C4-2B (cell line): ENCODE measurements at regions not wholly inside any gene's neighbourhood (a gene's known extent, or its start where the extent isn't known, plus 50 kb on each side); places are given as distances from the start of the nearest gene placed in this dataset.

ENCODE experiments used
- ZFX ChIP-seq: fragments of 450-650 bp; IDR thresholded peaks from 2 replicates; pipeline ENCODE4 v1.6.1; 2017
- TF ChIP-seq, protein P1 (sequence below): fragments of 450-650 bp; conservative IDR thresholded peaks from 2 replicates; pipeline ENCODE4 v1.5.1; 2017; ENCODE audit warnings: mild to moderate bottlenecking

DNA sequence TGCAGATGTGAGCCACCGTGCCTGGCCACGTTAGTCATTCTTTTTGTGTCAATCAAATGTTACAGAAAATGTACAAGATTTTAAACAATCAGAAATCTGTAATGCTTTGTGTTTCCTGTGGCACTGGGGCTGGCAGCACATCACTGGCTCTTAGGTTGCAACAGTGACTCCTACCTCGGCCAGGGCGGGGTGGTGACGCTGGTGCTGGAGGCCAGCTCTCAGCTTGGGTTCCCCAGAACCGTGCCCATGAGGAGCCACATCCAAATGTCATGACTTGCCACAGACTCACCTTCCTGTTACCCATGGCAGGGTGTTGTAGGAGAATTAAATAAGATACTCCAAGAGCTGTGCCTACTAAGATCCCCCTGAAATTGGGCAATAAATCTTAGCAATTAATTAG lies 161.7 kb downstream of the TEX29 start:
- TF ChIP-seq, protein P1, sequence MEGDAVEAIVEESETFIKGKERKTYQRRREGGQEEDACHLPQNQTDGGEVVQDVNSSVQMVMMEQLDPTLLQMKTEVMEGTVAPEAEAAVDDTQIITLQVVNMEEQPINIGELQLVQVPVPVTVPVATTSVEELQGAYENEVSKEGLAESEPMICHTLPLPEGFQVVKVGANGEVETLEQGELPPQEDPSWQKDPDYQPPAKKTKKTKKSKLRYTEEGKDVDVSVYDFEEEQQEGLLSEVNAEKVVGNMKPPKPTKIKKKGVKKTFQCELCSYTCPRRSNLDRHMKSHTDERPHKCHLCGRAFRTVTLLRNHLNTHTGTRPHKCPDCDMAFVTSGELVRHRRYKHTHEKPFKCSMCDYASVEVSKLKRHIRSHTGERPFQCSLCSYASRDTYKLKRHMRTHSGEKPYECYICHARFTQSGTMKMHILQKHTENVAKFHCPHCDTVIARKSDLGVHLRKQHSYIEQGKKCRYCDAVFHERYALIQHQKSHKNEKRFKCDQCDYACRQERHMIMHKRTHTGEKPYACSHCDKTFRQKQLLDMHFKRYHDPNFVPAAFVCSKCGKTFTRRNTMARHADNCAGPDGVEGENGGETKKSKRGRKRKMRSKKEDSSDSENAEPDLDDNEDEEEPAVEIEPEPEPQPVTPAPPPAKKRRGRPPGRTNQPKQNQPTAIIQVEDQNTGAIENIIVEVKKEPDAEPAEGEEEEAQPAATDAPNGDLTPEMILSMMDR, result no peak
- no peak for TF ChIP-seq ZFX
